ENCODE measurements at regions not wholly inside any gene's neighbourhood (a gene's known extent, or its start where the extent isn't known, plus 50 kb on each side); places are given as distances from the start of the nearest gene placed in this dataset.

- TF ChIP-seq CTCF (IDR thresholded peaks at IDR 0.05; ENCODE audit: insufficient read depth, low read length, poor library complexity, severe bottlenecking): no peak
- TF ChIP-seq EZH2phosphoT487 (conservative IDR thresholded peaks at IDR 0.05; ENCODE audit: low read length): no peak
Measured at GRCh38 chr7:155889636-155890511, 77.6 kb upstream of the SHH start.
